Retina (tissue), 1 donor: ENCODE measurements at regions not wholly inside any gene's neighbourhood (a gene's known extent, or its start where the extent isn't known, plus 50 kb on each side); places are given as distances from the start of the nearest gene placed in this dataset.
"Not testable (repeated sequence)": the region's sequence is repeated elsewhere in the genome, so short reads cannot be mapped to it uniquely, and the experiment has no call there.

Experiments
- DNase-seq: peaks from one replicate; pipeline ENCODE4 v3.0.0-alpha.2; 2016

DNA sequence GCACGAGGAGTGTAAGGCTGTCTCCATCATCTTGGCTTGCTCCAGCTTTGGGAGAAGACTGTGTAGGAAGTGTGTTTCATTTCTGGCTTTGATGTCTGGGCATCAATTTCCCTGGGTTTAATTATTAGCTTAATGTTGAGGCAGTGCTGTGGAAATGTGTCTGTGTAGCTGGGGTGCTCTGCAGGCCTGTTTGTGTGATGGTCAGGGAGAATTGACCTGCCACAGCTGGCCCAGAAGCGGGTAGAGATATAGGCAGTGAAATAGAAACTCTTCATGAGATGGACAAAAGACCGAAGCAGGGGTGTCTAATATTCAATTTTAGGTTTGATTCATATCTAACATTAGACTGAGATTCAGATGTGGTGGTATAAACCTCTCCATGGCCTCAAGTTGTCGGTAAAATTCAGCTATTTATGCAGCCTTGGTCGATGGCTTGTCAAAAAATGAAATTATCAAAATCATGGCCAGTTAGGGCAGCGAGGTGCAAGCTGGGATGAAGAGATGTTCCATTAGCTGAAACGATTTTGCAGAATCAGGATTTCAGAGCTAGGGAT is 95.3 kb upstream of the SNX9 start:
- no peak for DNase-seq

DNA sequence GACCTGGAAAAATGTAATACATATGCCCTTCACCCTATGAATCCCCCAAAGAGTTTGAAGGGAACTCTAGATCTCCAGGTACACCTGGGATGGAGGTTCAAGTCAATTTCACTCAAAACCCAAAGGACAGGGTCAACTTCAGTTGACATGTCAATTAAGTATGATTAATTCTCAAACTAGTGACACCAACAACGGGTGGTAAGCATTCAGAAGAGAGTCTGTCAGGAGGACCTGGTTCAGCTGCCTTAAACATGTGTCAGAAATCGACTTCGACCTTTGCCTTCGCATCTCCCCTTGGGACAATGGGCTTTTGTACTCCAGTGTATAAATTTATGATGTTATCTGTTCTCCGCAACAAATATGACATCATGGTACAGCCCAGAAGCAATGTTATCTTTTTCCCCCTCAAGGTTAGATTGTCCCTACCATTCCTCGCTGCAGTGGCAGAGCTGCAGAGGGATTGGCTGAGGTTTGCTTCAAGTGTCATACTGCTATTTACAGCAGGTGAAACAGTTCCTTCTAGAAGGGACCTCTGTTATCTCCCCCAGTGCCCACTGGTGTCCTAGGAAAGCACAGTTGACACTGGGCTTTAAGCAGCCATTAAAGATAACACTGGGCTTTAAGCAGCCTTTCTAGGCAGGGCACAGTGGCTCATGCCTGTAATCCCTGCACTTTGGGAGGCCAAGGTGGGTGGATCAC is 94.7 kb upstream of the SNX9 start:
- no peak for DNase-seq

DNA sequence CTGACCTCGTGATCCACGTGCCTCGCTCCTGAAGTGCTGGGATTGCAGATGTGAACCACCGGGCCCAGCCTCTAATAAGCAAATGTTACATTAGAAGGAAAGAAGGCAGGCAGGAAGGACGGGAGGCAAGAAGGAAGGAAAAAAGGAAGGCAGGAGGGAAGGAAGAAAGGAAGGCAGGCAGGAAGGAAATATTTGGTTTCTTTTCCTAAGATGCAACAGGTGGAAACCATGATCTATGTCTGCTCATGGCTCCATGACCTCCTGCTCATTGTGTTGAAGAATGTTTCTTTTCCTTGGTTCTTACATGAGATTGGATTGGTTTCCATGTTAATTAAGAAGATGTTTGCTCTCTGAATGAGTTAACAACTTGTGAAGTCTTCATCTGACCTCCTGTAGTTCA is 91.8 kb upstream of the SNX9 start:
- no peak for DNase-seq

DNA sequence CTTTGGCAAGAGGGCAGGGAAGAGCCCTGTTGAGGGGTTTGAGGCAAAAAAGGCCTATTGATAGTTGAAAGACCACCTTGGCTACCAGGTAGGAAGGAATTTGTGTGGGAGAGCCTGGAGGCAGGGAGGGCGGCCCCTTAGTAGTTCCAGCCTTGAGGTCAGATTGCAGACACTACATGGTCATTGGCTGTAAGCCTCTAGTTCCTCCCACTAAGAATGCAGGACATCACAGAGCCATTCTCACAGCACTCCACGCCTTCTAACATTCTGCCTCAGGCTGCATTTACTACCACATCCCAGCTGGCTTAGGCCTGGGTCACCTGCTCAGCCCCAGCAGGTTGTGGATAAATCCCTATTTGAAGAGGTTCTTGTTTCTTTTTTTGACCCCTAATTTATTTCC is 91.0 kb upstream of the SNX9 start:
- no peak for DNase-seq

GRCh38 chr6:157732416-157733161 is 90.5 kb upstream of the SNX9 start:
- DNase-seq = no peak

GRCh38 chr6:157736555-157736954 is 86.5 kb upstream of the SNX9 start:
- not testable (repeated sequence) for DNase-seq

DNA sequence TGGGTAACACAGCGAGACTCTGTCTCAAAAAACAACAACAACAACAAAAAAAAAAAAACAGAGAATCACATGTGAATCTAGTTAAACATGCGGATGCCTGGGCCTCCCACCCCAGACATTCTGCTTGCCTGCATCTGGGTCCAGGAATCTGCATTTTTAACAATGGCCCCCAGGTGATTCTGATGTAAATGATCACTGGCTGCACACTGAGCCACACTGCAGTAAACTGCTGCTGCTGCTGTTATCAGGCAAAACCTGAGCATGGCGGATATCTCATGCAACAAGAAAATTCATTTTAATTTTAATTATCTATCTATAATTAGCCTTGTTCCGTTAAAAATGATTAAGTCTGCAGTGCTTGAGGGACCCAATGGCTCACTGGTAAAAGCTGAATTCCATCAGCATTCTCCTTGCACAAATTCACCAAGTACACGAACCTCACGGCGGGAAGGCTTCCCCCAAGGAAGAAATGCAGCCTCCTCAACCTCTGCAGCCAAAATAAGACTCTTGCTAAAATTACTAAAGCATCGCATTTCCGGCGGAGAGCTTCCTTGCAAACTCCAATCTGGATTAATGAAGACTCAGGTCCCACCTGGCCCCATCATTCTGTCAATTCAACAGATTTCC is 81.6 kb upstream of the SNX9 start:
- DNase-seq = no peak

DNA sequence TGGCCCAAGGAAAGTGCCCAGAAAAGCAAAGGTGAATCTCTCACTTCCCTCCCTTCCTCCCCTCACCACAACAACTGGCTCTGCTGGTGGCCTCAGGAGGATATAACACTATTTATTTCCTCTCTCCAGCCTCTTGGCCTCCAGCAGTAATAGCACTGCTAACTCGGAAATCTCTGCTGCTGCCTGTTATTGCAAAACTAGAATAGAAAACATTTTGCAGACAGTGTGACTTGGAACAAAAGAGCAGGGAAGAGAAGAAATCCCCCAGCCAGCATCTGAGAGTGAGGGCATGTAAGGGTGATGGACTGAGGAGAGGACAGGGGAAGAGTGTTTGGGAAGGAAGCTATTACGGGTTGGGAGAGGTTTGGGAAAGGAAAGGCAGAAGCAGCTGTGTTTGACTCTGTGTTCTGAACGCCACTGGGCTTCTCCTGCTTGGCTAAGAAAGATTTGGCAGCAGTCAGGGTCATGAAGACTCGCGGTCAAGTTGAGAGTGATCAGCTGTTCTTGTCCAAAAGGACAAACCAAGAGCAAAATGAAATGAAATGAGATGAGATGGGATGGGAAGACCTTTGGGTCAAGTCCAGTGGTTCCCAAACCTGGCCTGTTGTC is 81.0 kb upstream of the SNX9 start:
- no peak for DNase-seq

DNA sequence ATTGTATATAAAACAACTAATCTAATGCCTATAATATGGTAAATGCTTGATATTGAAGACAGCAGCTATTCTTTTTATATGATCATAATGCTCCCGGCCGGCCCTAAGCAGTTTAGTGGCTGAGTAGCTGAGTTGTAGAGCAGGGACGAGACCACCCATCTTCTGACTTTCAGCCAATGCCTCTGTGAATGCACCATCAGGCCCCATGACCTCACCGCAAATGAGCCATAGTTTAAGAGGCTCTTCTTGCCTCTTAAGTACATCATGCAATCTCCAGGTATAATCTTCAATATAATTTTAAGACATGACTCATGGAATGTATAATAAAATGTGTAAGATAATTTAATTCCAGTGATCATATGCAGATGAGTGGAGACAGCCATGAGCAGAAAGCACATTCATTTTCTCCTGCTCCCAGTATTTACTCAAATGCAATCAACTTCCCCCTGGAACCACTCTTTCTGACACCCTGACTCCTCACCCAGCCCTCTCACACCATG is 78.9 kb upstream of the SNX9 start:
- DNase-seq = no peak

- no peak for DNase-seq
Measured at GRCh38 chr6:157746897-157747296, 76.1 kb upstream of the SNX9 start.

GRCh38 chr6:157747370-157747769 is 75.7 kb upstream of the SNX9 start:
- DNase-seq = no peak

GRCh38 chr6:157748839-157749571 is 74.0 kb upstream of the SNX9 start:
- no peak for DNase-seq

DNA sequence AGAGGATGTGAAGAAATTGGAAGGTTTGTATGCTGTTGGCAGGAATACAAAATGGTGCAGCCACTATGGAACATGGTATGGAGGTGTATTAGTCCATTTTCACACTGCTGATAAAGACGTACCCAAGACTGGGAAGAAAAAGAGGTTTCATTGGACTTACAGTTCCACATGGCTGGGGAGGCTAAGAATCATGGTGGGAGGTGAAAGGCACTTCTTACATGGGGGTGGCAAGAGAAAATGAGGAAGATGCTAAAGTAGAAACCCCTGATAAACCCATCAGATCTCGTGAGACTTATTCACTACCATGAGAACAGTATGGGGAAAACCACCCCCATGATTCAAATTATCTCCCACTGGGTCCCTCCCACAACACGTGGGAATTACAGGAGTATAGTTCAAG is 72.1 kb upstream of the SNX9 start:
- not testable (repeated sequence) for DNase-seq

DNA sequence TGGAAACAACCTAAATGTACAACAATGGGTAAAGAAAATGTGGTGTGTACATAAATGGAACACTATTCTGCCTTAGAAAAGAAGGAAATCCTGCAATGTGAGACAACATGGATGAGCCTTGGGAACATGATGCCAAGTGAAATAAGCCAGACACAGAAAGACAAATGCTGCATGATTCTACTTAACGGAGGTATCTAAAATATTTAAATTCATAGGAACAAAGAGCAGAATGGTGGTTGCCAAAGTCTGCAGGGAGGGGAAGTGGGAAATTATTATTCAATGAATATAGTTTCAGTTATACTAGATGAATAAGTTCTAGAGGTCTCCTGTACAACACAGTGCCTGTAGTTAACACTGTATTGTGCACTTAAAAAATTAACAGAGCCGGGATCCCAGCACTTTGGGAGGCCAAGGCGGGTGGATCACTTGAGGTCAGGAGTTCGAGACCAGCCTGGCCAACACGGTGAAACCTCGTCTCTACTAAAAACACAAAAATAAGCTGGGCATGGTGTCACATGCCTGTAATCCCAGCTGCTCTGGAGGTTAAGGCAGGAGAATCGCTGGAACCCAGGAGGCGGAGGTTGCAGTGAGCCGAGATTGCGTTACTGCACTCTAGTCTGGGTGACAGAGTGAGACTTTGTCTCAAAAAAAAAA is 71.4 kb upstream of the SNX9 start:
- no peak for DNase-seq

DNA sequence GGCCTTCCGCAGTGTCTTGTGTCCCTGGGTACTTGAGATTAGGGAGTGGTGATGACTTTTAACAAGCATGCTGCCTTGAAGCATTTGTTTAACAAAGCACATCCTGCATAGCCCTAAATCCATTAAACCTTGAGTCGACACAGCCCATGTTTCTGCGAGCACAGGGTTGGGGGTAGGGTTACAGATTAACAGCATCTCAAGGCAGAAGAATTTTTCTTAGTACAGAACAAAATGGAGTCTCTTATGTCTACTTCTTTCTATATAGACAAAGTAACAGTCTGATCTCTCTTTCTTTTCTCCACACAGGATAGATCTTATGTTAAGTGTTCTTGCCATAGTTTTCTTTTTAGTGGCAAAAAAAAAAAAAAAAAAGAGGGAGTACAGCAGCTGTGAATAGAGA is 70.2 kb upstream of the SNX9 start:
- DNase-seq = not testable (repeated sequence)

DNA sequence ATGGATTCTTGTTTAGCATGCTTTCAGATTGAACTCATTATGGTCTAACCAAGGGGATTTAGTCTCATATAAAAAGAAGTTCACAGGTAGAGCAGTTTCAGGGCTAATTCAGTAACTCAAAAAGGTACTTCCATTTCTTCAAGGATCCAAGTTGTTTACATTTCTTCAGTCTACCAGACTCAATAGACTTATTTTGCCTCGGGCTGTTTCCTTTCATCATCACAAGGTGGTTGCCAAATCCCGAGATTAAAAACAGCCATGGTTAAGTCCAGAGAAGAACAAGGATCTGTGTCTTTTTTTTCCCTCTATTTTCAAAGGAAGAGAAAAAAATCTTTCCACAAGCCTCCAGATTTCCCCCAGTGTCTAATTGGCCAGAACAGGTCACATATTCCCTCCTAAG is 69.8 kb upstream of the SNX9 start:
- no peak for DNase-seq

- not testable (repeated sequence) for DNase-seq
Measured at GRCh38 chr6:157753801-157754200, 69.2 kb upstream of the SNX9 start.

- no peak for DNase-seq
Measured at GRCh38 chr6:157754351-157754750, 68.7 kb upstream of the SNX9 start.

GRCh38 chr6:157755032-157755745 is 67.9 kb upstream of the SNX9 start:
- no peak for DNase-seq

DNA sequence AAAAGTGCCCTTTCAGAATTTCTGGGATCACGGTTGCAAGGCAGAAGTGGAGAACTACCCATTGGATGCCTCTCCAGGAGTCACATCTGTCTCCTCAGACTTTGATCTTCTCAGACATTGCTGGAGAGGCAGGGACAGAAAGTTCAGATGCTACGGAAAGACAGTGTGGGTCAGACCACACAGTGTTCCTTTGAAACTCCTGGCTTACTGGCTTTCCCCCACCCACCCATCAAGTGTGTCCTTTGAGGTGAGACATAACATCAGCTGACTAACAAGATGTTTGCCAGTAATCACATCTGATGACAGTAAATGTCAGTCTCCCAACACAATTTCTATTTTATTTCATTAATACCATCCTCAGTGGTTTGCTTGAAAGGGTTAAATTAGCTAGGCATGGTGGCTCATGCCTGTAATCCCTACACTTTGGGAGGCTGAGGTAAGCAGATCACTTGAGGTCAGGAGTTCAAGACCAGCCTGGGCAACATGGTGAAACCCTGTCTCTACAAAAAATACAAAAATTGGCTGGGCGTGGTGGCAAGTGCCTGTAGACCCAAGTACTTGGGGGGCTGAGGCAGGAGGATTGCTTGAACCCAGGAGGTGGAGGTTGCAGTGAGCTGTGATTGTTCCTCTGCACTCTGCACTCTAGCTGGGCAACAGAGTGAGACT is 67.2 kb upstream of the SNX9 start:
- DNase-seq = no peak
